Effector memory CD8-positive, alpha-beta T cell (primary cell): ENCODE measurements at regions not wholly inside any gene's neighbourhood (a gene's known extent, or its start where the extent isn't known, plus 50 kb on each side); places are given as distances from the start of the nearest gene placed in this dataset.

Experiments
- ATAC-seq: fragments of 150-1000 bp; cut with Tn5 transposase; replicated peaks from 2 replicates; pipeline ENCODE4 v1.10.0; 2021; ENCODE audit warnings: mild to moderate bottlenecking, moderate library complexity
- DNase-seq, 3 experiments: peaks; one replicate each; pipeline ENCODE4 v3.0.0; 2021
- H3K27ac Mint-ChIP-seq, 2 donors: one replicate each; pipeline ENCODE4 v1.8.0; 2022; ENCODE audit warnings: mild to moderate bottlenecking in 2 of 2, mixed read lengths in 2 of 2, moderate library complexity in 2 of 2
- H3K27me3 Mint-ChIP-seq, 2 donors: one replicate each; pipeline ENCODE4 v1.8.0; 2022; ENCODE audit warnings: mixed read lengths in 2 of 2
- H3K36me3 Mint-ChIP-seq: one replicate; pipeline ENCODE4 v1.8.0; 2022; ENCODE audit warnings: mild to moderate bottlenecking, moderate library complexity, mixed read lengths; ENCODE audit not compliant: insufficient read depth
- H3K4me1 Mint-ChIP-seq, 2 donors: one replicate each; pipeline ENCODE4 v1.8.0; 2022; ENCODE audit warnings: low read depth in 2 of 2, mixed read lengths in 2 of 2
- H3K4me3 Mint-ChIP-seq, 2 donors: one replicate each; pipeline ENCODE4 v1.8.0; 2022; ENCODE audit warnings: mild to moderate bottlenecking in 2 of 2, mixed read lengths in 2 of 2, moderate library complexity in 2 of 2
- H3K9me3 Mint-ChIP-seq, 2 donors: one replicate each; pipeline ENCODE4 v1.8.0; 2022; ENCODE audit warnings: mixed read lengths in 2 of 2

DNA sequence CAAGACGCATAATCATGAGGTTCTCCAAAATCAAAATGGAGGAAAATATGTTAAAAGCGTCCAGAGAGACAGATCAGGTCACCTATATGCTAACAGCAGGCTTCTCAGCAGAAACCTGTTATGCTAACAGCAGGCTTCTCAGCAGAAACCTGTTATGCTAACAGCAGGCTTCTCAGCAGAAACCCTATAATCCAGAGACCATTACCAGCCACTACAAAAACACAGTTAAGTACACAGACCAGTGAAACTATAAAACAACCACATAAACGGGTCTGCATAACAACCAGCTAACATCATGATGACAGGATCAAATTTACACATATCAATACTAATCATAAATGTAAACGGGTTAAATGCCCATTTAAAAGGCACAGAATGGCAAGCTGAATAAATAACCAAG lies 1548.4 kb upstream of the TMEFF2 start:
- DNase-seq, result no peak
- H3K27me3 Mint-ChIP-seq, result no peaks in the 10 kb centered on the region
- no peak overlapping the region for H3K27ac Mint-ChIP-seq
- H3K36me3 Mint-ChIP-seq, result no peaks in the 10 kb centered on the region
- H3K9me3 Mint-ChIP-seq, result peaks cover 0 to 14% of the 10 kb centered on the region in 2 donors
- no peak overlapping the region for H3K4me3 Mint-ChIP-seq
- no peak for ATAC-seq
- H3K4me1 Mint-ChIP-seq, result no peaks in the 10 kb centered on the region

DNA sequence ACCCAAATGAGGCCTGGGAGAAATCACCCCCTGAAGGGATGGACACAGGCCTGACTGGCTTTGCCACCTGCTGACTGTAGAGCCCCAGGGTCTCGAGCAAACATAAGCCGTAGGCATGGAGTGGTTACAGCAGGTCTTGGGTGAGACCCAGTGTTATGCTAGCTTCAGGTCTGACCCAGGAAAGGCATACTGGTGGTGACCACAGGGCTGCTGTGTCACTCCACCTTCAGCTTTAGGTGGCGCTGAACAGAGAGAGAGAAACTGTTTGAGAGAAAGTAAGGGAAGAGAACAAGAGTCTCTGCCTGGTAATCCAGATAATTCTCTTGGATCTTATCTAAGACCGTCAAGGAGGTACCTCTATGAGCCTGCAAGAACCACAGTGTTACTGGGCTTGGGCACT lies 1544.2 kb upstream of the TMEFF2 start:
- H3K27me3 Mint-ChIP-seq, result no peaks in the 10 kb centered on the region

DNA sequence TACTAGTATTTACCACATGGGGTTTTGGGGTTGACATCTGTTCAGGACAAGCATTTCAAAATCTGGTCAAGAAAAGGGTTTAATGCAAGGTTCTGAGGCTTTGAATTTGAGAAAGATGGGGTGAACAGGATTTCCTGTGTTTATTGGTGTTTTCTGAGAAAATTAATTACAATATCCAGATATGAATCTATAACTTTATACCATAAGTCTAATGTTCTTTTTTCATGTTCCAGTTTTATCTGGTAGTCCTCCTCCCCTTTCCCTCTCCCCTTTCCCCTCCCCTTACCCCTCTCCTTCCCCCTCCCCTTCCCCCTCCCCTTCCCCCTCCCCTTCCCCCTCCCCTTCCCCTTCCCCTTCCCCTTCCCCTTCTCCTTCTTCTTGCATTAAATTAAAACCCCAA lies 1518.2 kb upstream of the TMEFF2 start:
- no peaks in the 10 kb centered on the region for H3K27me3 Mint-ChIP-seq
- DNase-seq, result no peak

More for the DNA sequence above, 1544.2 kb upstream of the TMEFF2 start:
- ATAC-seq (no peak), DNase-seq (no peak)
- Mint-ChIP-seq H3K9me3 (peaks cover 0 to 11% of the 10 kb centered on the region in 2 donors), H3K4me3 (no peak overlapping the region), H3K36me3 (no peaks in the 10 kb centered on the region), H3K27ac (no peak overlapping the region), H3K4me1 (no peaks in the 10 kb centered on the region)

DNA sequence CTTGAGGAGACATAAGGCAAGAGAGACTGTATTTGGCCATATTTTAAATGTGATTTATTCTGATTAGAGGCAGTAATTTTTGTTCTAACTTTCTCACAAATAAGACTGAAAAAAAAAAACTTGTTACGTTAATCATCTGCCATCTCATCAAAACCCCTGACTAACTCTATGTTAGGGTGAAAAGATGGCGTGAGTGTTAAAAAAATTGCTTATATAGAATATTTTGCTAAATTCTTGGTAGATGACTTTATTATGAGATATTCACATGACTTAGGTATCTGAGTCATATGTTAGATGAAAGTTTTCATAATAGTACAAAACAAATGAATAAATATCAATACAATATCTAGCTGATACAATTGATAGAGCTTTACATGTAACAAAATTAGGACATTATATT lies 1508.7 kb upstream of the TMEFF2 start:
- DNase-seq (no peak), ATAC-seq (no peak)
- H3K27me3 Mint-ChIP-seq, result no peaks in the 10 kb centered on the region
- no peaks in the 10 kb centered on the region for H3K36me3 Mint-ChIP-seq
- no peak overlapping the region for H3K4me3 Mint-ChIP-seq
- H3K27ac Mint-ChIP-seq, result no peak overlapping the region
- H3K4me1 Mint-ChIP-seq, result no peaks in the 10 kb centered on the region
- H3K9me3 Mint-ChIP-seq, result peaks cover 0 to 6% of the 10 kb centered on the region in 2 donors

More for the DNA sequence above, 1518.2 kb upstream of the TMEFF2 start:
- H3K27ac Mint-ChIP-seq, result no peak overlapping the region
- ATAC-seq, result no peak
- H3K4me3 Mint-ChIP-seq, result no peak overlapping the region
- H3K4me1 Mint-ChIP-seq, result no peaks in the 10 kb centered on the region
- H3K9me3 Mint-ChIP-seq, result peaks cover 0 to 6% of the 10 kb centered on the region in 2 donors
- peaks cover 4% of the 10 kb centered on the region for H3K36me3 Mint-ChIP-seq

DNA sequence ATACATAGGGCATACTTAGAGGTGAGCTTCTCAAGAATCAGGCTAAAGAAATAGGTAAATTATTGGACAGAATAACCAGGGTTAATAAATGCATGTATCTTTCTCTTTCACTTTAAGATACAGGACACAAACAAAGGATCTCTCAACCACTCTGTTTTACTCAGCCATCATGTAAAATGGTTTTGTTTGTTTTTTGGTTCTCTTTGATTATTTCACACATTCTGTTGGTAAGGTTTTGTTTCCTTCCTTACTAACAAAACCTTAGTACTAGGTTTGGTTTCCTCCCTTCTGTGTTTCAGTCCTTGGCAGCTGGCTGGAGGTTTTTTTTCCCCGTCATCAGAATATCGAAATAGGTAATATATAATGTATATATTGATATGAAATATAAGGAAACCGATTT lies 1506.8 kb upstream of the TMEFF2 start:
- ATAC-seq (peak; percentile 44), DNase-seq (no peak)
- Mint-ChIP-seq H3K9me3 (peaks cover 0 to 2% of the 10 kb centered on the region in 2 donors), H3K27me3 (no peaks in the 10 kb centered on the region), H3K36me3 (no peaks in the 10 kb centered on the region), H3K4me3 (no peak overlapping the region), H3K27ac (no peak overlapping the region), H3K4me1 (no peaks in the 10 kb centered on the region)

DNA sequence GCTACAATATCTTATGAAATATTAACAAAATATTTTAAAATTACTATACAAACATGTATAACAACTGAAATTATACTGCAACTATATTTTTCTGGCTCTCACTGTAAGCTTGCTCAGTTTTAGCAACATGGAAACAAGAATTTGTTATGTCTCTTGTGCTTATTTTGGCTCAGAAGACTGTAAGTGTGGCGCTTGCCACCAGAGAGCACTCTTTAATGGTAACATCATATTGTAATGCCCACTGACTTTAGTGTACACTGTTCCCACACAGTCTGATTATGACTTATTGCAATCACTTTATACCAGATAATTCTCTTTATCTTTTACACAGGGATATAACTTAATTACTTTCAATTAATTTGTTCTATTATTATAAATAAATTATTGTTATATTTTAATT lies 1500.6 kb upstream of the TMEFF2 start:
- no peak for DNase-seq
- Mint-ChIP-seq H3K27ac (no peak overlapping the region), H3K4me1 (no peaks in the 10 kb centered on the region), H3K36me3 (no peaks in the 10 kb centered on the region), H3K9me3 (peaks cover 0 to 5% of the 10 kb centered on the region in 2 donors), H3K27me3 (no peaks in the 10 kb centered on the region), H3K4me3 (no peak overlapping the region)
- no peak for ATAC-seq

DNA sequence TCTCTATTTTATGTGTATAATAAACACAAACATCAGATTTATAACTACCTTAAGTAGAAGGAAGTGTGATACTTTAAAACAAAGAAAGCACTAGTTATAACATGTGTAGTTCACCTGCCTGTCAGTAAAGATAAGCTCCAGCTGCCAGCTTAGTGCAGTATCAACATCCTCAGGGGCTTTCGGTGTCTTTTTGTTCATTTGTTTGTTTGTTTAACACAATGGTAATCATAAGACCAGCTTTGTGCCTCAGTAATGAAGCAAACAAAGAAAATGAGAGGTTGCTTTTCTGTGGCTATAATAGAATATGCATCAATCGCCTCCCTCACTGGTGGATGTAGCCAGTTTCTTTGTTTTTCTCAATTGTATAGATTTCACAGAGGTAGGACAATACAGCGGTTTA lies 1499.0 kb upstream of the TMEFF2 start:
- H3K27me3 Mint-ChIP-seq, result no peaks in the 10 kb centered on the region
- H3K9me3 Mint-ChIP-seq, result peaks cover 0 to 3% of the 10 kb centered on the region in 2 donors
- H3K4me3 Mint-ChIP-seq, result no peak overlapping the region
- DNase-seq (no peak), ATAC-seq (no peak)
- H3K36me3 Mint-ChIP-seq, result no peaks in the 10 kb centered on the region
- no peak overlapping the region for H3K27ac Mint-ChIP-seq
- H3K4me1 Mint-ChIP-seq, result no peaks in the 10 kb centered on the region

DNA sequence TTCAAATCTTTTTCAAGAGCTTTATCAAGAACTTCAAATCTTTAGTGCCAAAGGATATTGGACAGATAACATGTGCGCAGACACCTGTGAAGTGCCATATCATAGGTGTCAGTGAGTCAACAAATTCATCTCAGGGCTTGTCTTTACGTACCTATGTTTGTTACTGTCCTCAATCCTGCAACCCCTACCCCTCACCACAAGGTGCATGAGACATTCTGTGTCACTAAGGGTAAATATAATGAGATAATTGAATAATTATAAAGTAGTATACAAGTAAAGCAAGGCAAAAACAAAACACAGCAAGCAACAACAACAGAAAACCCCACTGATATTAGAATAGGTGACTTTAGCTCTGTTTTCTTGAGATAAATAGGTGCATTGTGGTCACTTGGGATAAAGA lies 1495.8 kb upstream of the TMEFF2 start:
- no peaks in the 10 kb centered on the region for H3K36me3 Mint-ChIP-seq
- no peak for ATAC-seq
- no peaks in the 10 kb centered on the region for H3K4me1 Mint-ChIP-seq
- no peak overlapping the region for H3K4me3 Mint-ChIP-seq
- no peaks in the 10 kb centered on the region for H3K27me3 Mint-ChIP-seq
- peaks cover 0 to 3% of the 10 kb centered on the region in 2 donors for H3K9me3 Mint-ChIP-seq
- DNase-seq, result no peak
- H3K27ac Mint-ChIP-seq, result no peak overlapping the region

DNA sequence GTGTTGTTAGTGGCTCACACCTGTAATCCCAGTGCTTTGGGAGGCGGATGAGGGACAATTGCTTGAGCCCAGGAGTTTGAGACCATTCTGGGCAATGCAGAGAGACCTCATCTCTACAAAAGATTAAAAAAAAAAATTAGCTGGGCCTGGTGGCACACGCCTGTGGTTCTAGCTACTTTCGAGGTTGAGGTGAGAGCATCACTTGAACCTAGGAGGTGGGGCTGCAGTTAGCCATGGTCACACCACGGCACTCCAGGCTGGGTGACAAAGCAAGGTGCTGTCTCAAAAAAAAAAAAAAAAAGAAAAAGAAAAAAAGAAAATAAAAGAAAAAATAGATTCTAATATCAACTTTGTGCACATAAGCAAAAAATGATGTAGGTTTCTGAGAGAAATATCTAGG lies 1492.5 kb upstream of the TMEFF2 start:
- Mint-ChIP-seq H3K9me3 (no peaks in the 10 kb centered on the region), H3K27me3 (no peaks in the 10 kb centered on the region), H3K27ac (no peak overlapping the region), H3K36me3 (no peaks in the 10 kb centered on the region), H3K4me3 (no peak overlapping the region), H3K4me1 (no peaks in the 10 kb centered on the region)
- ATAC-seq, result no peak
- DNase-seq, result no peak

DNA sequence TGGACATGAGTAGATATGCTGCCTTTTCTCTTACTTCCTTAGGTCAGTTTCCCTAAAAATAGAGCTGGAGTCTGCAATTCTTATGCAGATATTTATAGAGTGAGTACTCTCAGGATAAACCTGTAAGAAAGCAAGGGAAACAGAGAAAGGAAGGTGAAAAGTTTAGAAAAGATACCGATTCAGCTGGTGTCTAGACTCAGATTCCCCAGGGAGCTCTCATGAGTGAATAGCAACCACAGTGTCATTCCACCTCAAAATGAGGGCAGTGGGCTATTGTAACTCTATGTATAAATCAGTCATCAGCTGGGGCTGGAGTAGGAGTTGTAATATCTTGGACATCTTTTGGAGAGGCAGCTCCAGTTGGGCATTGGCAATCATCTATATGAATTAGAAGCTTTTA lies 1485.1 kb upstream of the TMEFF2 start:
- no peaks in the 10 kb centered on the region for H3K36me3 Mint-ChIP-seq
- H3K27ac Mint-ChIP-seq, result no peak overlapping the region
- ATAC-seq (no peak), DNase-seq (no peak)
- no peak overlapping the region for H3K4me3 Mint-ChIP-seq
- no peaks in the 10 kb centered on the region for H3K4me1 Mint-ChIP-seq
- no peaks in the 10 kb centered on the region for H3K27me3 Mint-ChIP-seq
- H3K9me3 Mint-ChIP-seq, result no peaks in the 10 kb centered on the region

DNA sequence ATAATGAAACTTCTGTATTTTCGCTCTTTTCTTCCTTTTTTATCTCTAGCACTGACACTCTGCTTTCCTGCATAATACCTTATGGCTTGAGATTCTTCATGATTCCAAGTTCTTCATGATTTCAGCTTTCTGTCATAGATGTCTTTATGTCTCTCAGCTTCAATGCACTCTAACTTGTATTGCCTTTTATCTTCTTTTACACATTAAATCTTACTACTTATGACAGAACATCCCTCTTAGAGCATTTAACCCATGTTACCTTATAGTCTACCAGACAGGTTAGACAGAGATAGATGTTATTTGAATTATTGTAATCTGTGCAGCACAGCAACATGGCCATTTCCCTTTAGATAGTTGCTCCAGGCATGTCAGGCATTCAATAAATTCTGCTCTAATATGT lies 1475.7 kb upstream of the TMEFF2 start:
- DNase-seq, result no peak
- Mint-ChIP-seq H3K9me3 (peaks cover 0 to 1% of the 10 kb centered on the region in 2 donors), H3K27me3 (no peaks in the 10 kb centered on the region), H3K27ac (no peak overlapping the region), H3K36me3 (no peaks in the 10 kb centered on the region), H3K4me3 (no peak overlapping the region), H3K4me1 (no peaks in the 10 kb centered on the region)
- no peak for ATAC-seq

DNA sequence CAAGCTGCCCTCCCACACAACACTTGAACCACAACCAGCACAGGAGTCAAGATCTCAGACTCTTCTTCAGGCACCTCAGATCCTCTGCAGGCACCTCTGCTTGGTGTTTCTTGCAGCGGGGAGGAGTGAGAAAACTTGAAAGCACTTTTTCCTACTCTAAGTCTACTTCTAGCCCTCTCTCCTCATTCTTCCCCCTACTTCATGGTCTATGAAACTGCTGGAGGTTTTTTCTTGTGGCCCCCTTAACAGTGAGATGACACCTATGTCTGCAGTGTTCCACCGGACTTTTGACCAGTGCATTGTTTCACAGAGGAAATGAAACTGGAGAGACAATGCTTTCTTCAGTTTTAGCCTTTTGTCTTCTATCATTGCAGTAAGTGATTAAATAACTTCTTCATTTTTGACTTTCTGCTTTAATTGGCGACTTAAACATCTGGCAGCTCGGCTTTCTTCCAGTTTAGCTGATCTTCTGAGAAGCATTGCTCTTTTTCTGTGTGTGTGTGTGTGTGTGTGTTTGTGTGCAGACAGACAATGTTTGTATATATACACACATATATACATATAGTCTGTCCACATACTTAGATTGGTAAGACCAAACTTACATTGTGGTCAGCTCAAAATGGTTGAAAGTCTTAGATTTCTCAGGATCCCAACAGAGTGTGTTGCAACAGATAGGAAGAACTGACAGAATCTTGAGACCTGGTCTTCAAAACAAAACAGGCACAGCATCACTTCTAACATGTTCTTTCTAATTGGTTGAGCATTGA lies 1474.0 kb upstream of the TMEFF2 start:
- Mint-ChIP-seq H3K4me1 (no peaks in the 10 kb centered on the region), H3K27me3 (no peaks in the 10 kb centered on the region), H3K27ac (no peak overlapping the region), H3K9me3 (peaks cover 0 to 1% of the 10 kb centered on the region in 2 donors), H3K36me3 (no peaks in the 10 kb centered on the region), H3K4me3 (no peak overlapping the region)
- no peak for ATAC-seq
- DNase-seq, result no peak

DNA sequence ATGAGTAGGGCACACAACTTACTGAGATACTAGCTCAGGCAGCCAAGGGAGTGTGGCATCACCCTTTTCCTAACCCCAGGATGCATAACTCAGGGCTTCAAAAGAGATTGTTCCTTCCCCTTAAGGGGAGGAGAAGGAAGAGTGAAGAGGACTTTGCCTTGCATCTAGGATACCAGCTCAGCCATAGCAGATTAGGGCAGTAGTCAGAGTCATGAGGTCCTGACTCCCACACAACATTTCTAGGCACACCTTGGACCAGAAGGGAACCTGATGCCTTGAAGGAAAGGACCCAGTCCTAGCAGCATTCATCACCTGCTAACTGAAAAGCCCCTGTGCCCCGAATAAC lies 1433.2 kb upstream of the TMEFF2 start:
- ATAC-seq, result no peak
- Mint-ChIP-seq H3K27ac (no peak overlapping the region), H3K27me3 (no peaks in the 10 kb centered on the region), H3K9me3 (peaks cover 3 to 6% of the 10 kb centered on the region in 2 donors), H3K4me3 (no peak overlapping the region), H3K4me1 (no peaks in the 10 kb centered on the region), H3K36me3 (no peaks in the 10 kb centered on the region)
- no peak for DNase-seq

DNA sequence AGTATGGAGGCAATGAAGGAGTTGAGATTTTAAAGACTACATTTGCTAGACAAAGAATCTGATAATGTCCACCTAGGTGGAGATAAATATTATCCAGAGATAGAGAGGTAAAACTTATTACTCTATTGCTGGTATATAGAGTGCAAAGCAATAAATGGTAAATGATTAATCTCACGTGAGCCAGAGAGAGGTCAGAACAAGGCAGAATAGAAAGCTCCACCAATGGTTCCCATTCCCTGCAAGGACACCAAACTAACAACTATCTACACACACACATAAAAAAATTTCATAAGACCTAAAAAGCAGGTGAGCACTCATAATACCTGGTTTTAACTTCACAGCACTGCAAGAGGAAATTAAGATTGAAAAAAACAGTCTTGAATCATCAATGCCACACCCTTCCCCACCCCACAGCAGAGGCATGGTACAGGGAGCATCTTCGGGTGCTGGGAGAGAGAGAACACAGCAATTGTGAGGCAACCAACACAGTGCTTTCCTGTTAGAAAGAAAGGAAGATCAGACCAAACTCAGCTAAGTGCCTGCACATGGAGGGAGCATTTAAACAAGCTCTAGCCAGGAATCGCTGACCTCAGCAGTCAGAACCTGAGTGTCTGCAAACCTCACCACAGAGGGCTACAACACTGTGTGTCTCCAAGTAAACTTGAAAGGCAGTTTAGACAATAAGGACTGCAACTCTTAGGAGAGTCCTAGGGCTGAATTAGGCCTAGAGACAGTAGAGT lies 1432.6 kb upstream of the TMEFF2 start:
- H3K9me3 Mint-ChIP-seq, result peaks cover 3 to 6% of the 10 kb centered on the region in 2 donors
- ATAC-seq (no peak), DNase-seq (no peak)
- no peak overlapping the region for H3K27ac Mint-ChIP-seq
- no peaks in the 10 kb centered on the region for H3K4me1 Mint-ChIP-seq
- H3K4me3 Mint-ChIP-seq, result no peak overlapping the region
- no peaks in the 10 kb centered on the region for H3K36me3 Mint-ChIP-seq
- H3K27me3 Mint-ChIP-seq, result no peaks in the 10 kb centered on the region
